Liver (tissue), 8 donors: ENCODE measurements at regions not wholly inside any gene's neighbourhood (a gene's known extent, or its start where the extent isn't known, plus 50 kb on each side); places are given as distances from the start of the nearest gene placed in this dataset.

ENCODE experiments used
- DNase-seq: peaks from one replicate; pipeline ENCODE4 v3.0.0-alpha.2; 2017; ENCODE audit warnings: low spot score
- H3K27ac ChIP-seq, 2 donors: one replicate each; pipeline ENCODE4 v1.7.0; 2013; ENCODE audit warnings: inconsistent platforms in 2 of 2, low read length in 2 of 2, control low read depth in 1 of 2, low read depth in 1 of 2, mild to moderate bottlenecking in 1 of 2
- H3K27me3 ChIP-seq, 4 donors: one replicate each; pipeline versions ENCODE4 v1.6.1 to v1.7.0; 2013; ENCODE audit warnings: low read length in 3 of 4, inconsistent platforms in 1 of 4, mild to moderate bottlenecking in 1 of 4, moderate library complexity in 1 of 4; ENCODE audit not compliant: control insufficient read depth in 4 of 4, insufficient read depth in 4 of 4
- H3K36me3 ChIP-seq, 4 donors: one replicate each; pipeline versions ENCODE4 v1.6.1 to v1.7.0; 2013; ENCODE audit warnings: low read length in 3 of 4, mild to moderate bottlenecking in 3 of 4, low read depth in 1 of 4, moderate library complexity in 1 of 4; ENCODE audit not compliant: control insufficient read depth in 4 of 4, insufficient read depth in 3 of 4
- H3K4me1 ChIP-seq, 4 donors: one replicate each; pipeline versions ENCODE4 v1.6.1 to v1.7.0; 2013; ENCODE audit warnings: low read length in 3 of 4, mild to moderate bottlenecking in 3 of 4, moderate library complexity in 1 of 4; ENCODE audit not compliant: control insufficient read depth in 4 of 4, insufficient read depth in 4 of 4
- H3K4me3 ChIP-seq, 3 donors: one replicate each; pipeline versions ENCODE4 v1.6.1 to v1.7.0; 2013; ENCODE audit warnings: low read length in 3 of 3, control low read depth in 1 of 3, low read depth in 1 of 3, mild to moderate bottlenecking in 1 of 3
- H3K9ac ChIP-seq, 2 donors: one replicate each; pipeline ENCODE4 v1.7.0; 2013; ENCODE audit warnings: low read length in 2 of 2, mild to moderate bottlenecking in 2 of 2, moderate library complexity in 2 of 2, control low read depth in 1 of 2, low read depth in 1 of 2
- H3K9me3 ChIP-seq, 4 donors: one replicate each; pipeline versions ENCODE4 v1.6.1 to v1.7.0; 2013; ENCODE audit warnings: low read length in 3 of 4; ENCODE audit not compliant: control insufficient read depth in 4 of 4
- CTCF ChIP-seq: fragments of 150-350 bp; IDR thresholded peaks from 2 replicates; pipeline ENCODE4 v1.5.1; 2017; ENCODE audit warnings: improper control_type of control experiment, low read depth, low read length; ENCODE audit not compliant: missing input control
- EGR1 ChIP-seq, 2 donors: IDR thresholded peaks; 2 replicates each; pipeline ENCODE4 v1.6.1; 2016 to 2018; ENCODE audit warnings: antibody characterized with exemption in 2 of 2, low read depth in 2 of 2
- FOXA1 ChIP-seq: IDR thresholded peaks from 2 replicates; pipeline ENCODE4 v1.6.1; 2016; ENCODE audit warnings: antibody characterized with exemption
- FOXA2 ChIP-seq: IDR thresholded peaks from 2 replicates; pipeline ENCODE4 v1.6.1; 2016; ENCODE audit warnings: antibody characterized with exemption
- GABPA ChIP-seq, 2 donors: IDR thresholded peaks in 1 of 2; conservative IDR thresholded peaks in 1 of 2; 2 replicates each; pipeline ENCODE4 v1.6.1; 2016; ENCODE audit warnings: antibody characterized with exemption in 2 of 2, mild to moderate bottlenecking in 1 of 2, moderate library complexity in 1 of 2
- HNF4A ChIP-seq, 2 donors: conservative IDR thresholded peaks; 2 replicates each; pipeline ENCODE4 v1.6.1; 2016; ENCODE audit warnings: antibody characterized with exemption in 2 of 2, mild to moderate bottlenecking in 2 of 2
- HNF4G ChIP-seq: IDR thresholded peaks from 2 replicates; pipeline ENCODE4 v1.6.1; 2016; ENCODE audit warnings: antibody characterized with exemption
- JUND ChIP-seq, 2 donors: IDR thresholded peaks; 2 replicates each; pipeline ENCODE4 v1.6.1; 2016; ENCODE audit warnings: antibody characterized with exemption in 2 of 2
- RAD21 ChIP-seq, 2 donors: IDR thresholded peaks; 2 replicates each; pipeline ENCODE4 v1.6.1; 2016; ENCODE audit warnings: antibody characterized with exemption in 2 of 2, mild to moderate bottlenecking in 2 of 2
- REST ChIP-seq: IDR thresholded peaks from 2 replicates; pipeline ENCODE4 v1.6.1; 2016; ENCODE audit warnings: antibody characterized with exemption, mild to moderate bottlenecking
- RXRA ChIP-seq, 2 donors: IDR thresholded peaks; 2 replicates each; pipeline ENCODE4 v1.6.1; 2017 to 2018; ENCODE audit warnings: antibody characterized with exemption in 2 of 2, mild to moderate bottlenecking in 1 of 2
- SP1 ChIP-seq: IDR thresholded peaks from 2 replicates; pipeline ENCODE4 v1.6.1; 2018; ENCODE audit warnings: antibody characterized with exemption, mild to moderate bottlenecking
- YY1 ChIP-seq: IDR thresholded peaks from 2 replicates; pipeline ENCODE4 v1.6.1; 2016; ENCODE audit warnings: antibody characterized with exemption, mild to moderate bottlenecking
- ZBTB33 ChIP-seq: IDR thresholded peaks from 2 replicates; pipeline ENCODE4 v1.6.1; 2016; ENCODE audit warnings: antibody characterized with exemption
- WGBS: extraction: QIAGEN DNeasy Blood & Tissue Kit; methylation state at CpG from one replicate; pipeline ENCODE4 v1.1.7; 2013; 5-methylcytosine and 5-hydroxymethylcytosine counted together
- TF ChIP-seq, protein P1 (sequence below): IDR thresholded peaks from 2 replicates; pipeline ENCODE4 v1.6.1; 2016; ENCODE audit warnings: antibody characterized with exemption
- TF ChIP-seq, protein P2 (sequence below): IDR thresholded peaks from 2 replicates; pipeline ENCODE4 v1.6.1; 2016; ENCODE audit warnings: antibody characterized with exemption
- donor health status: healthy.
- donor health status: healthy.
- donor health status: healthy.
- donor health status: healthy.
- donor health status: healthy.

GRCh38 chr3:88263417-88264100 lies 113.8 kb downstream of the C3orf38 start:
- Histone ChIP-seq H3K27me3 (no peaks in the 10 kb centered on the region), H3K36me3 (no peaks in the 10 kb centered on the region), H3K4me3 (no peak overlapping the region), H3K9ac (no peak overlapping the region), H3K27ac (no peak overlapping the region), H3K9me3 (no peaks in the 10 kb centered on the region), H3K4me1 (no peaks in the 10 kb centered on the region)
- TF ChIP-seq, protein P1, sequence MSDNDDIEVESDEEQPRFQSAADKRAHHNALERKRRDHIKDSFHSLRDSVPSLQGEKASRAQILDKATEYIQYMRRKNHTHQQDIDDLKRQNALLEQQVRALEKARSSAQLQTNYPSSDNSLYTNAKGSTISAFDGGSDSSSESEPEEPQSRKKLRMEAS = no peak
- no peak for TF ChIP-seq ZBTB33
- TF ChIP-seq, protein P2, sequence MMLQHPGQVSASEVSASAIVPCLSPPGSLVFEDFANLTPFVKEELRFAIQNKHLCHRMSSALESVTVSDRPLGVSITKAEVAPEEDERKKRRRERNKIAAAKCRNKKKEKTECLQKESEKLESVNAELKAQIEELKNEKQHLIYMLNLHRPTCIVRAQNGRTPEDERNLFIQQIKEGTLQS = no peak
- TF ChIP-seq JUND (IDR thresholded peaks at IDR 0.05) = no peak
- no peak for TF ChIP-seq RAD21 (IDR thresholded peaks at IDR 0.05)
- WGBS = 73% methylated on average over 8 of the region's 8 CpGs
- DNase-seq = no peak

GRCh38 chr3:88267441-88267840 lies 117.7 kb downstream of the C3orf38 start:
- Histone ChIP-seq H3K27ac (no peak overlapping the region), H3K27me3 (peaks cover 0 to 9% (median 0%) of the 10 kb centered on the region in 4 donors), H3K9ac (no peak overlapping the region), H3K4me3 (no peak overlapping the region), H3K4me1 (no peaks in the 10 kb centered on the region), H3K36me3 (no peaks in the 10 kb centered on the region), H3K9me3 (no peaks in the 10 kb centered on the region)
- TF ChIP-seq RXRA (IDR thresholded peaks at IDR 0.05) (no peak), JUND (IDR thresholded peaks at IDR 0.05) (no peak), HNF4G (no peak), CTCF (no peak), SP1 (no peak), GABPA (IDR thresholded peaks at IDR 0.05 in 1 of 2, conservative IDR thresholded peaks at IDR 0.05 in 1 of 2) (no peak), EGR1 (IDR thresholded peaks at IDR 0.05; ENCODE audit: low read depth in 2 of 2) (no peak), FOXA2 (no peak), FOXA1 (no peak), HNF4A (conservative IDR thresholded peaks at IDR 0.05) (no peak), REST (no peak), YY1 (no peak), ZBTB33 (no peak), RAD21 (IDR thresholded peaks at IDR 0.05) (no peak)
- TF ChIP-seq, protein P1 = no peak
- no peak for DNase-seq
- 70% methylated on average over 5 of the region's 5 CpGs for WGBS
